ENCODE measurements at regions not wholly inside any gene's neighbourhood (a gene's known extent, or its start where the extent isn't known, plus 50 kb on each side); places are given as distances from the start of the nearest gene placed in this dataset.

DNA sequence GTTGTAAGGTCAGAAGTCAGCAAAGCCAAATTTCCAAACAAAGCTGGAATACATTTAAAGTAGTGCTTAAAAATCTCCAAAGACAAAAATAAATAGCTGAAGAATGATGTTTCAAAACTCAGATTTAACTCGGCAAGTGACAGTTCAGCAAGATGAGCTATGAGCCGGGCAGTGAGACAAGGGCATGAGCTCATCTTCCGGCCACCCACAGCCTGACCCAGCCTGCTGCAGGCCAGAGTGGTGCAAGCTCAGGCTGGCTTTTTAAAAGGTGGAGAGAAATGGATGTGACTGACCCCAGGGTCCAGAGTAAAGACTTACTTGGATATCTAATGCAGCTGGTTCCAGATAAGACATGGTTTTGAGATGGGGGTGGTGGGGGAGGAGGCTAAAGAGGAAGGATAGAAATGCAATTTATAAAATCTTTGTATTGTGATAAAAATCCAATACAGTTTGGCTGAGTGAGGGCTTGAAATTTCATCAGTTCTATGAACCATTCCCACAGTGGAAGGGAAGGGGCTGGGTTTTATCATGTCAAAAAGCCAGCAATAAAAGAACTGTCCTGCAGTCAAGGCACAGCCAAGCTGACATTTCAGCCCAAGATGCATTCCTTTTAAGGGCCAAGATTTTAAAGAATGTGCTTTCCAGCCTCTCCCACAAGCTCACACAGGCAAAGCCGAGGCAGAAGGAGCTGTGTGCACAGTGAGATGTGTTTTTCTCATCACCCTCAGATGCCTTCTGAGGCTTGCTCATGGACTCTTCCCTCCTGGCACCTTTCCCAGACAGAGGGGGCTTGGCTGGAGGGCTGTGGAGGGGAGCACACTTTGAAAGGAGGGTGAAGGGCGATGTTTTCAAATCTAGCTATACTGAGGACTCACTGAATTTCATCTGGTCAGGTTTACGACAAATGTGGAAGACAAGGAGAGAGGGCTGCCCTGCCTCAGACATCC, 97.9 kb upstream of the KLHL29 start:
- CTCF ChIA-PET = interaction anchor here (0.6 to 1.4 kb wide), 5 partner anchors 23 to 219 kb away, joined by 3 to 4 read pairs (median 3); no protein-coding TSS in a partner anchor
- TF ChIP-seq, protein P1, sequence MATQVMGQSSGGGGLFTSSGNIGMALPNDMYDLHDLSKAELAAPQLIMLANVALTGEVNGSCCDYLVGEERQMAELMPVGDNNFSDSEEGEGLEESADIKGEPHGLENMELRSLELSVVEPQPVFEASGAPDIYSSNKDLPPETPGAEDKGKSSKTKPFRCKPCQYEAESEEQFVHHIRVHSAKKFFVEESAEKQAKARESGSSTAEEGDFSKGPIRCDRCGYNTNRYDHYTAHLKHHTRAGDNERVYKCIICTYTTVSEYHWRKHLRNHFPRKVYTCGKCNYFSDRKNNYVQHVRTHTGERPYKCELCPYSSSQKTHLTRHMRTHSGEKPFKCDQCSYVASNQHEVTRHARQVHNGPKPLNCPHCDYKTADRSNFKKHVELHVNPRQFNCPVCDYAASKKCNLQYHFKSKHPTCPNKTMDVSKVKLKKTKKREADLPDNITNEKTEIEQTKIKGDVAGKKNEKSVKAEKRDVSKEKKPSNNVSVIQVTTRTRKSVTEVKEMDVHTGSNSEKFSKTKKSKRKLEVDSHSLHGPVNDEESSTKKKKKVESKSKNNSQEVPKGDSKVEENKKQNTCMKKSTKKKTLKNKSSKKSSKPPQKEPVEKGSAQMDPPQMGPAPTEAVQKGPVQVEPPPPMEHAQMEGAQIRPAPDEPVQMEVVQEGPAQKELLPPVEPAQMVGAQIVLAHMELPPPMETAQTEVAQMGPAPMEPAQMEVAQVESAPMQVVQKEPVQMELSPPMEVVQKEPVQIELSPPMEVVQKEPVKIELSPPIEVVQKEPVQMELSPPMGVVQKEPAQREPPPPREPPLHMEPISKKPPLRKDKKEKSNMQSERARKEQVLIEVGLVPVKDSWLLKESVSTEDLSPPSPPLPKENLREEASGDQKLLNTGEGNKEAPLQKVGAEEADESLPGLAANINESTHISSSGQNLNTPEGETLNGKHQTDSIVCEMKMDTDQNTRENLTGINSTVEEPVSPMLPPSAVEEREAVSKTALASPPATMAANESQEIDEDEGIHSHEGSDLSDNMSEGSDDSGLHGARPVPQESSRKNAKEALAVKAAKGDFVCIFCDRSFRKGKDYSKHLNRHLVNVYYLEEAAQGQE (tag by site-specific recombination; IDR thresholded peaks at IDR 0.05) = no peak
- TF ChIP-seq ZSCAN23 (tag by site-specific recombination; IDR thresholded peaks at IDR 0.05) = no peak
- TF ChIP-seq, protein P2, sequence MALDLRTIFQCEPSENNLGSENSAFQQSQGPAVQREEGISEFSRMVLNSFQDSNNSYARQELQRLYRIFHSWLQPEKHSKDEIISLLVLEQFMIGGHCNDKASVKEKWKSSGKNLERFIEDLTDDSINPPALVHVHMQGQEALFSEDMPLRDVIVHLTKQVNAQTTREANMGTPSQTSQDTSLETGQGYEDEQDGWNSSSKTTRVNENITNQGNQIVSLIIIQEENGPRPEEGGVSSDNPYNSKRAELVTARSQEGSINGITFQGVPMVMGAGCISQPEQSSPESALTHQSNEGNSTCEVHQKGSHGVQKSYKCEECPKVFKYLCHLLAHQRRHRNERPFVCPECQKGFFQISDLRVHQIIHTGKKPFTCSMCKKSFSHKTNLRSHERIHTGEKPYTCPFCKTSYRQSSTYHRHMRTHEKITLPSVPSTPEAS (tag by site-specific recombination; IDR thresholded peaks at IDR 0.05) = no peak
- TF ChIP-seq, protein P3, sequence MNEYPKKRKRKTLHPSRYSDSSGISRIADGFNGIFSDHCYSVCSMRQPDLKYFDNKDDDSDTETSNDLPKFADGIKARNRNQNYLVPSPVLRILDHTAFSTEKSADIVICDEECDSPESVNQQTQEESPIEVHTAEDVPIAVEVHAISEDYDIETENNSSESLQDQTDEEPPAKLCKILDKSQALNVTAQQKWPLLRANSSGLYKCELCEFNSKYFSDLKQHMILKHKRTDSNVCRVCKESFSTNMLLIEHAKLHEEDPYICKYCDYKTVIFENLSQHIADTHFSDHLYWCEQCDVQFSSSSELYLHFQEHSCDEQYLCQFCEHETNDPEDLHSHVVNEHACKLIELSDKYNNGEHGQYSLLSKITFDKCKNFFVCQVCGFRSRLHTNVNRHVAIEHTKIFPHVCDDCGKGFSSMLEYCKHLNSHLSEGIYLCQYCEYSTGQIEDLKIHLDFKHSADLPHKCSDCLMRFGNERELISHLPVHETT (tag by site-specific recombination; IDR thresholded peaks at IDR 0.05) = no peak
- no peak for TF ChIP-seq HOXA7 (CRISPR knock-in tag; IDR thresholded peaks at IDR 0.05; ENCODE audit: borderline replicate concordance)
- TF ChIP-seq ZNF837 (tag by site-specific recombination; IDR thresholded peaks at IDR 0.05) = no peak
- no peak for TF ChIP-seq ZNF19 (tag by site-specific recombination; IDR thresholded peaks at IDR 0.05; ENCODE audit: low read depth)
- TF ChIP-seq, protein P4, sequence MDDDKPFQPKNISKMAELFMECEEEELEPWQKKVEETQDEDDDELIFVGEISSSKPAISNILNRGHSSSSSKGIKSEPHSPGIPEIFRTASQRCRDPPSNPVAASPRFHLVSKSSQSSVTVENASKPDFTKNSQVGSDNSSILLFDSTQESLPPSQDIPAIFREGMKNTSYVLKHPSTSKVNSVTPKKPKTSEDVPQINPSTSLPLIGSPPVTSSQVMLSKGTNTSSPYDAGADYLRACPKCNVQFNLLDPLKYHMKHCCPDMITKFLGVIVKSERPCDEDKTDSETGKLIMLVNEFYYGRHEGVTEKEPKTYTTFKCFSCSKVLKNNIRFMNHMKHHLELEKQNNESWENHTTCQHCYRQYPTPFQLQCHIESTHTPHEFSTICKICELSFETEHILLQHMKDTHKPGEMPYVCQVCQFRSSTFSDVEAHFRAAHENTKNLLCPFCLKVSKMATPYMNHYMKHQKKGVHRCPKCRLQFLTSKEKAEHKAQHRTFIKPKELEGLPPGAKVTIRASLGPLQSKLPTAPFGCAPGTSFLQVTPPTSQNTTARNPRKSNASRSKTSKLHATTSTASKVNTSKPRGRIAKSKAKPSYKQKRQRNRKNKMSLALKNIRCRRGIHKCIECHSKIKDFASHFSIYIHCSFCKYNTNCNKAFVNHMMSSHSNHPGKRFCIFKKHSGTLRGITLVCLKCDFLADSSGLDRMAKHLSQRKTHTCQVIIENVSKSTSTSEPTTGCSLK (tag by site-specific recombination; IDR thresholded peaks at IDR 0.05) = no peak
- TF ChIP-seq ZNF473 (tag by site-specific recombination; IDR thresholded peaks at IDR 0.05) = no peak
- no peak for TF ChIP-seq ZNF621 (tag by site-specific recombination; IDR thresholded peaks at IDR 0.05)
- no peak for TF ChIP-seq ZNF792 (tag by site-specific recombination; IDR thresholded peaks at IDR 0.05)
- Histone ChIP-seq H3K4me1 (ENCODE audit: control insufficient read depth, insufficient read depth, low read length) (no peaks in the 10 kb centered on the region), H3K9me3 (ENCODE audit: control insufficient read depth, insufficient read depth, low read depth, low read length) (no peaks in the 10 kb centered on the region), H3K4me3 (ENCODE audit: low read depth, low read length) (no peak overlapping the region), H3K36me3 (ENCODE audit: control insufficient read depth in 2 of 2, insufficient read depth in 1 of 2, low read length in 2 of 2) (no peaks in the 10 kb centered on the region), H3K27ac (ENCODE audit: extremely low read depth, low read depth, low read length) (no peak overlapping the region)
- POLR2A ChIA-PET = no interaction called here

DNA sequence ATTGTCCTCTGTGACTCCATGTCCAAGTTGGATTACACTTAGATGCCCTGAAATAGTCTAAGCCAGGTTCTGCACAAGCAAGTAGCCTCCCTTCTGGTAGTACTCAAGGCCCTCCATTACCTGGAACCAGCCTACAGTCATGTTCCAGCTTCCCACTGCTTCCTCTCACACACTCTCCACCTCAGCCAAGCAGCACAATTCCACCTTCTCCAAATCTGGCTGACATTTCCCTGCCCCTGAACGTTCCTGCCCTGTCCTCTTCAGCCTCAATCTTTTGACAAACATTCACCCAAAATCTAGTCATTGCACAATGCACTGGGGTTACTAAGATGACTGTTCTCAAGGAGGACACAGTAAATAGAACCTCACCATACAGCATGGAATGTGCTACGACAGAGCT, 95.3 kb upstream of the KLHL29 start:
- no peaks in the 10 kb centered on the region for H3K9me3 ChIP-seq (ENCODE audit: control insufficient read depth, insufficient read depth, low read depth, low read length)
- H3K4me1 ChIP-seq (ENCODE audit: control insufficient read depth, insufficient read depth, low read length) = no peaks in the 10 kb centered on the region
- H3K36me3 ChIP-seq (ENCODE audit: control insufficient read depth in 2 of 2, insufficient read depth in 1 of 2, low read length in 2 of 2) = no peaks in the 10 kb centered on the region
- POLR2A ChIA-PET = no interaction called here
- CTCF ChIA-PET = no interaction called here
- H3K27ac ChIP-seq (ENCODE audit: extremely low read depth, low read depth, low read length) = no peak overlapping the region
- no peak overlapping the region for H3K4me3 ChIP-seq (ENCODE audit: low read depth, low read length)
- TF ChIP-seq, protein P5, sequence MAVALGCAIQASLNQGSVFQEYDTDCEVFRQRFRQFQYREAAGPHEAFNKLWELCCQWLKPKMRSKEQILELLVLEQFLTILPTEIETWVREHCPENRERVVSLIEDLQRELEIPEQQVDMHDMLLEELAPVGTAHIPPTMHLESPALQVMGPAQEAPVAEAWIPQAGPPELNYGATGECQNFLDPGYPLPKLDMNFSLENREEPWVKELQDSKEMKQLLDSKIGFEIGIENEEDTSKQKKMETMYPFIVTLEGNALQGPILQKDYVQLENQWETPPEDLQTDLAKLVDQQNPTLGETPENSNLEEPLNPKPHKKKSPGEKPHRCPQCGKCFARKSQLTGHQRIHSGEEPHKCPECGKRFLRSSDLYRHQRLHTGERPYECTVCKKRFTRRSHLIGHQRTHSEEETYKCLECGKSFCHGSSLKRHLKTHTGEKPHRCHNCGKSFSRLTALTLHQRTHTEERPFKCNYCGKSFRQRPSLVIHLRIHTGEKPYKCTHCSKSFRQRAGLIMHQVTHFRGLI (tag by site-specific recombination; IDR thresholded peaks at IDR 0.05) = no peak
- TF ChIP-seq SP7 (tag by site-specific recombination; IDR thresholded peaks at IDR 0.05) (no peak), ZFP69B (tag by site-specific recombination; IDR thresholded peaks at IDR 0.05) (no peak), ZBTB8A (tag by site-specific recombination; IDR thresholded peaks at IDR 0.05) (no peak), ZNF830 (tag by site-specific recombination; IDR thresholded peaks at IDR 0.05; ENCODE audit: low read depth) (no peak), KLF10 (tag by site-specific recombination; IDR thresholded peaks at IDR 0.05) (no peak), MZF1 (tag by site-specific recombination; IDR thresholded peaks at IDR 0.05; ENCODE audit: borderline replicate concordance) (no peak), ZNF600 (tag by site-specific recombination; IDR thresholded peaks at IDR 0.05) (no peak)
- TF ChIP-seq, protein P6, sequence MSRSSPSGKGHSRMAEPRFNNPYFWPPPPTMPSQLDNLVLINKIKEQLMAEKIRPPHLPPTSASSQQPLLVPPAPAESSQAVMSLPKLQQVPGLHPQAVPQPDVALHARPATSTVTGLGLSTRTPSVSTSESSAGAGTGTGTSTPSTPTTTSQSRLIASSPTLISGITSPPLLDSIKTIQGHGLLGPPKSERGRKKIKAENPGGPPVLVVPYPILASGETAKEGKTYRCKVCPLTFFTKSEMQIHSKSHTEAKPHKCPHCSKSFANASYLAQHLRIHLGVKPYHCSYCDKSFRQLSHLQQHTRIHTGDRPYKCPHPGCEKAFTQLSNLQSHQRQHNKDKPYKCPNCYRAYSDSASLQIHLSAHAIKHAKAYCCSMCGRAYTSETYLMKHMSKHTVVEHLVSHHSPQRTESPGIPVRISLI (tag by site-specific recombination; IDR thresholded peaks at IDR 0.05) = no peak
- TF ChIP-seq, protein P7, sequence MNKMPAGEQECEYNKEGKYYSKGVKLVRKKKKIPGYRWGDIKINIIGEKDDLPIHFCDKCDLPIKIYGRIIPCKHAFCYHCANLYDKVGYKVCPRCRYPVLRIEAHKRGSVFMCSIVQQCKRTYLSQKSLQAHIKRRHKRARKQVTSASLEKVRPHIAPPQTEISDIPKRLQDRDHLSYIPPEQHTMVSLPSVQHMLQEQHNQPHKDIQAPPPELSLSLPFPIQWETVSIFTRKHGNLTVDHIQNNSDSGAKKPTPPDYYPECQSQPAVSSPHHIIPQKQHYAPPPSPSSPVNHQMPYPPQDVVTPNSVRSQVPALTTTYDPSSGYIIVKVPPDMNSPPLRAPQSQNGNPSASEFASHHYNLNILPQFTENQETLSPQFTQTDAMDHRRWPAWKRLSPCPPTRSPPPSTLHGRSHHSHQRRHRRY (tag by site-specific recombination; IDR thresholded peaks at IDR 0.05) = no peak

Measured in HEK293 (cell line).